ENCODE measurements at regions not wholly inside any gene's neighbourhood (a gene's known extent, or its start where the extent isn't known, plus 50 kb on each side); places are given as distances from the start of the nearest gene placed in this dataset.

DNA sequence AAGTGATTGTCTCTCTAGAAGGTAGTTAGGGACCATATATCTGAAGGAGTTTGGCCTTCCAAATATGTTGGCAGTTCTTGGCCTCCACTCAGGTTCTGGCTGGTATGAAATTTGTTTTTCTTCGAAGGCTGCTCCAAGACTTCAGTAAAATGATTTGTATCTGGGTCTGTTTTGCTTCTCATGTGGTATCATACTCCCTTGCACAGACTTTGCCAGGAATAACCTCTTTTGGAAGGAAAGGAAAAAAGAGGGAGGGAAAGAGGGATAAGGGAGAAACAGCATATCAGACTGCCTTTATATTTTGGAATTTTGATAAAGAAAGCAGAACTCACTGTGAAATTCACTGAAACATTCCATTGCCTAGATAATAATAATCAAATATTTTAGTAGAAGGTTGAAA lies 242.1 kb upstream of the HHIP start:
- no peak for TF ChIP-seq ZNF484 (CRISPR knock-in tag; IDR thresholded peaks at IDR 0.05; ENCODE audit: borderline replicate concordance, low read depth)
- TF ChIP-seq DNMT1 (CRISPR knock-in tag; IDR thresholded peaks at IDR 0.05), result no peak
- TF ChIP-seq BCL6 (CRISPR knock-in tag; IDR thresholded peaks at IDR 0.05), result no peak
- TF ChIP-seq ARNT (IDR thresholded peaks at IDR 0.05), result no peak
